K562 (cell line): ENCODE measurements at regions not wholly inside any gene's neighbourhood (a gene's known extent, or its start where the extent isn't known, plus 50 kb on each side); places are given as distances from the start of the nearest gene placed in this dataset.

Source experiments
- ATAC-seq: fragments of 200-7000 bp; cut with Tn5 transposase; 3 replicates; pipeline ENCODE4 v1.9.1; 2020; ENCODE audit warnings: moderate library complexity
- BruUV-seq: library from RNA; stranded (reverse); fragments of 400-500 nt; replicated peaks from 2 replicates; lab custom pipeline; 2021; lab: Mats Ljungman, UMichigan
- CTCF ChIA-PET: fragments of 300-600 bp; formaldehyde crosslinking; extraction: SDS; loops from one replicate; lab custom pipeline; 2021; ENCODE audit warnings: low intra/inter-chr PET ratio; lab: Yijun Ruan, JAX
- POLR2A ChIA-PET: fragments of 300-600, 350-650 bp; sonication (Branson Sonifier 250); formaldehyde crosslinking; extraction: SDS; loops from one replicate; lab custom pipeline; 2021; ENCODE audit warnings: antibody characterized with exemption, inconsistent platforms; lab: Yijun Ruan, JAX
- DNase-seq, 4 experiments: peaks; one replicate each; pipeline versions ENCODE4 v3.0.0 to v3.0.0-alpha.2; 2011 to 2018; ENCODE audit warnings: low spot score in 3 of 4, mixed read lengths in 3 of 4; ENCODE audit errors: extremely low read depth in 1 of 4
- FAIRE-seq: peaks from 2 replicates; lab custom pipeline; 2011; peaks lifted over from hg19 to GRCh38; lab: Jason Lieb, UNC
- H2AFZ ChIP-seq: 2 replicates; pipeline ENCODE4 v1.6.0; 2011; ENCODE audit warnings: low read depth, low read length, control low read depth, inconsistent platforms
- H3K27ac ChIP-seq: fragments of 200-600 bp; 3 replicates; pipeline ENCODE4 v1.8.0; 2011; ENCODE audit warnings: low read depth, mild to moderate bottlenecking, control low read depth, inconsistent platforms, low read length, moderate library complexity, mixed read lengths; ENCODE audit errors: extremely low read depth
- H3K27me3 ChIP-seq, 2 experiments: fragments of 300-600 bp in 1 of 2; 2 replicates in 1 of 2; 3 replicates in 1 of 2; pipeline versions ENCODE4 v1.6.0 to v1.8.0; 2011; ENCODE audit warnings: inconsistent platforms in 2 of 2, low read length in 2 of 2, mild to moderate bottlenecking in 1 of 2, mixed read lengths in 1 of 2, moderate library complexity in 1 of 2; ENCODE audit not compliant: control insufficient read depth in 2 of 2, insufficient read depth in 2 of 2
- H3K36me3 ChIP-seq: fragments of 300-600 bp; 3 replicates; pipeline ENCODE4 v1.8.0; 2011; ENCODE audit warnings: mild to moderate bottlenecking, low read length, inconsistent platforms; ENCODE audit not compliant: control insufficient read depth, insufficient read depth
- H3K4me1 ChIP-seq, 2 experiments: fragments of 200-600 bp in 1 of 2; replicated peaks in 1 of 2; 2 replicates in 1 of 2; 3 replicates in 1 of 2; pipeline versions ENCODE4 v1.5.1 to v1.8.0; 2011; ENCODE audit warnings: inconsistent platforms in 2 of 2, low read length in 2 of 2, mild to moderate bottlenecking in 1 of 2, mixed read lengths in 1 of 2, moderate library complexity in 1 of 2; ENCODE audit not compliant: control insufficient read depth in 2 of 2, insufficient read depth in 2 of 2
- H3K4me2 ChIP-seq: 2 replicates; pipeline ENCODE4 v1.6.1; 2011; ENCODE audit warnings: low read length, control low read depth, inconsistent platforms, mixed read lengths; ENCODE audit not compliant: insufficient read depth
- H3K4me3 ChIP-seq: fragments of 200-600 bp; sonication (generic), shearing (Covaris generic); 2 replicates; pipeline ENCODE4 v1.5.1; 2016; ENCODE audit warnings: control low read depth, inconsistent platforms
- H3K79me2 ChIP-seq: fragments of 200-600 bp; 3 replicates; pipeline ENCODE4 v1.8.0; 2011; ENCODE audit warnings: low read length, inconsistent platforms; ENCODE audit not compliant: control insufficient read depth, insufficient read depth
- H3K9ac ChIP-seq, 2 experiments: 2 replicates each; pipeline versions ENCODE4 v1.6.0 to v1.6.1; 2011; ENCODE audit warnings: low read depth in 2 of 2, low read length in 2 of 2, control low read depth in 1 of 2, inconsistent platforms in 1 of 2, mild to moderate bottlenecking in 1 of 2, mixed read lengths in 1 of 2; ENCODE audit not compliant: insufficient read depth in 1 of 2
- H3K9me1 ChIP-seq: one replicate; pipeline ENCODE4 v1.6.0; 2011; ENCODE audit warnings: inconsistent platforms, mild to moderate bottlenecking, low read length, moderate library complexity; ENCODE audit not compliant: control insufficient read depth, insufficient read depth
- H3K9me3 ChIP-seq: replicated peaks from 2 replicates; pipeline ENCODE4 v1.5.1; 2011; ENCODE audit warnings: low read depth, low read length, inconsistent platforms; ENCODE audit not compliant: control insufficient read depth, insufficient read depth
- H4K20me1 ChIP-seq: replicated peaks from 2 replicates; pipeline ENCODE4 v1.6.1; 2011; ENCODE audit warnings: low read length, inconsistent platforms, mixed read lengths; ENCODE audit not compliant: control insufficient read depth, insufficient read depth
- ARID4B ChIP-seq: sonication (generic); formaldehyde crosslinking; IDR thresholded peaks from 2 replicates; pipeline ENCODE4 v1.8.0; 2022; ENCODE audit warnings: mild to moderate bottlenecking, missing genetic modification reagents
- CAMTA2 ChIP-seq: fragments of 250-450 bp; sonication (Bioruptor Pico); conservative IDR thresholded peaks from 2 replicates; pipeline ENCODE4 v1.5.1; 2022
- CREB3L1 ChIP-seq: fragments of 450-650 bp; IDR thresholded peaks from 2 replicates; pipeline ENCODE4 v1.6.1; 2014; ENCODE audit warnings: low read depth, mild to moderate bottlenecking, moderate library complexity, borderline replicate concordance
- FOSL1 ChIP-seq: fragments of 200-800 bp; sonication (Bioruptor generic); conservative IDR thresholded peaks from 2 replicates; pipeline ENCODE4 v1.6.1; 2016; ENCODE audit warnings: missing genetic modification characterization, missing compliant biosample characterization
- NEUROD1 ChIP-seq: fragments of 150-350 bp; IDR thresholded peaks from 2 replicates; pipeline ENCODE4 v1.6.1; 2014; ENCODE audit warnings: borderline replicate concordance, low read length, low read depth; ENCODE audit not compliant: partially characterized antibody
- NFIC ChIP-seq: fragments of 450-650 bp; IDR thresholded peaks from 2 replicates; pipeline ENCODE4 v1.6.1; 2017; ENCODE audit warnings: mild to moderate bottlenecking, inconsistent platforms
- NFXL1 ChIP-seq: fragments of 450-650 bp; formaldehyde crosslinking; IDR thresholded peaks from 2 replicates; pipeline ENCODE4 v1.4.0; 2021; ENCODE audit warnings: mild to moderate bottlenecking
- TAF7 ChIP-seq: fragments of 450-650 bp; IDR thresholded peaks from 2 replicates; pipeline ENCODE4 v1.6.1; 2016; ENCODE audit warnings: missing genetic modification characterization, missing compliant biosample characterization
- U2AF1 ChIP-seq: fragments of 200-400 bp; formaldehyde crosslinking; optimal IDR thresholded peaks from 2 replicates; pipeline ENCODE3; 2017; ENCODE audit warnings: mild to moderate bottlenecking, low read depth, low read length, moderate library complexity
- ZNF76 ChIP-seq: fragments of 250-450 bp; sonication (Bioruptor Pico); IDR thresholded peaks from 2 replicates; pipeline ENCODE4 v1.4.0; 2020; ENCODE audit warnings: mild to moderate bottlenecking, moderate library complexity, borderline replicate concordance
- WGBS: fragments of 100-300 bp; shearing (Covaris generic); methylation state at CpG from one replicate; pipeline ENCODE4 v1.1.6; 2016; ENCODE audit warnings: low coverage, mixed read lengths; ENCODE audit not compliant: insufficient coverage; ENCODE audit errors: missing lambda C conversion rate; 5-methylcytosine and 5-hydroxymethylcytosine counted together
- in situ Hi-C: fragments of 300-500 bp; cut with MboI; formaldehyde crosslinking; loops from 4 replicates; pipeline ENCODE4 v1.15.0; 2018; ENCODE audit warnings: inconsistent platforms, mixed read lengths
- intact Hi-C: fragments of 100-400 bp; cut with micrococcal nuclease; formaldehyde crosslinking; loops from 2 replicates; pipeline ENCODE4 v1.14.2; 2022
- TF ChIP-seq, protein P1 (sequence below): fragments of 450-650 bp; IDR thresholded peaks from 2 replicates; pipeline ENCODE4 v1.6.1; 2017; ENCODE audit warnings: mild to moderate bottlenecking, moderate library complexity
- TF ChIP-seq, protein P2 (sequence below): fragments of 250-450 bp; sonication (Bioruptor Pico); IDR thresholded peaks from 2 replicates; pipeline ENCODE4 v1.5.0; 2020; ENCODE audit warnings: mild to moderate bottlenecking, borderline replicate concordance

DNA sequence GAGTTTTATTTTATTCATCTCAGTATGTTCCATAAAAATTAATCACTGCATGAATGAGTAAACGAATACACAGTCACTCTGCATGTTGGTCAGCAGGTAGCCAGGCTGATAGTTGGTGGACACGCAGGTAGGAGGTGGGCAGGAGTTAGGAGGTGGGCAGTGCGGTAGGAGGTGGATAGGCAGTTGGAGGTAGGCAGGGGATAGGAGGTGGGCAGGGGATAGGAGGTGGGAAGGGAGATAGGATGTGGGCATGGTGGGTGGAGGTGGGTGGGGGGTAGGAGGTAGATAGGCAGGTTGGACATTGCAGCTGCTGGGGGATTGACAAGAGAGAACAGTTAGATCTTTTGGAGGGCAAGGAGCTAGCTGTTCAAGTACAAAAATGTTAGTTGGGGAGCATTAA is 322.7 kb downstream of the PTPRU start:
- H4K20me1 ChIP-seq: no peaks in the 10 kb centered on the region
- no peak for ATAC-seq

More for the DNA sequence above, 322.7 kb downstream of the PTPRU start:
- in situ Hi-C loops (no loop called here), intact Hi-C loops (no loop called here)
- TF ChIP-seq ARID4B (CRISPR knock-in tag) (no peak), CAMTA2 (CRISPR knock-in tag) (no peak), ZNF76 (CRISPR knock-in tag) (no peak), TAF7 (tag) (no peak), CREB3L1 (no peak), NFIC (no peak), U2AF1 (no peak), NFXL1 (CRISPR knock-in tag) (no peak), FOSL1 (no peak), NEUROD1 (no peak)
- TF ChIP-seq, protein P1, sequence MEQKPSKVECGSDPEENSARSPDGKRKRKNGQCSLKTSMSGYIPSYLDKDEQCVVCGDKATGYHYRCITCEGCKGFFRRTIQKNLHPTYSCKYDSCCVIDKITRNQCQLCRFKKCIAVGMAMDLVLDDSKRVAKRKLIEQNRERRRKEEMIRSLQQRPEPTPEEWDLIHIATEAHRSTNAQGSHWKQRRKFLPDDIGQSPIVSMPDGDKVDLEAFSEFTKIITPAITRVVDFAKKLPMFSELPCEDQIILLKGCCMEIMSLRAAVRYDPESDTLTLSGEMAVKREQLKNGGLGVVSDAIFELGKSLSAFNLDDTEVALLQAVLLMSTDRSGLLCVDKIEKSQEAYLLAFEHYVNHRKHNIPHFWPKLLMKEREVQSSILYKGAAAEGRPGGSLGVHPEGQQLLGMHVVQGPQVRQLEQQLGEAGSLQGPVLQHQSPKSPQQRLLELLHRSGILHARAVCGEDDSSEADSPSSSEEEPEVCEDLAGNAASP: no peak
- TF ChIP-seq, protein P2, sequence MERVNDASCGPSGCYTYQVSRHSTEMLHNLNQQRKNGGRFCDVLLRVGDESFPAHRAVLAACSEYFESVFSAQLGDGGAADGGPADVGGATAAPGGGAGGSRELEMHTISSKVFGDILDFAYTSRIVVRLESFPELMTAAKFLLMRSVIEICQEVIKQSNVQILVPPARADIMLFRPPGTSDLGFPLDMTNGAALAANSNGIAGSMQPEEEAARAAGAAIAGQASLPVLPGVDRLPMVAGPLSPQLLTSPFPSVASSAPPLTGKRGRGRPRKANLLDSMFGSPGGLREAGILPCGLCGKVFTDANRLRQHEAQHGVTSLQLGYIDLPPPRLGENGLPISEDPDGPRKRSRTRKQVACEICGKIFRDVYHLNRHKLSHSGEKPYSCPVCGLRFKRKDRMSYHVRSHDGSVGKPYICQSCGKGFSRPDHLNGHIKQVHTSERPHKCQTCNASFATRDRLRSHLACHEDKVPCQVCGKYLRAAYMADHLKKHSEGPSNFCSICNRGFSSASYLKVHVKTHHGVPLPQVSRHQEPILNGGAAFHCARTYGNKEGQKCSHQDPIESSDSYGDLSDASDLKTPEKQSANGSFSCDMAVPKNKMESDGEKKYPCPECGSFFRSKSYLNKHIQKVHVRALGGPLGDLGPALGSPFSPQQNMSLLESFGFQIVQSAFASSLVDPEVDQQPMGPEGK (CRISPR knock-in tag): no peak
- H3K9me3 ChIP-seq: peaks cover 7% of the 10 kb centered on the region; the same call in 1 of the 2 replicates
- H3K4me1 ChIP-seq: no peaks in the 10 kb centered on the region
- no peaks in the 10 kb centered on the region; a peak in 1 of 5 replicates for H3K27me3 ChIP-seq
- H3K79me2 ChIP-seq: no peaks in the 10 kb centered on the region
- H3K9ac ChIP-seq: no peak overlapping the region
- BruUV-seq: no TSS peak
- no peak for DNase-seq
- 0% methylated on average over 3 of the region's 3 CpGs for WGBS
- ChIA-PET POLR2A (no interaction called here), CTCF (no interaction called here)
- H3K4me3 ChIP-seq: no peak overlapping the region
- H3K36me3 ChIP-seq: no peaks in the 10 kb centered on the region
- FAIRE-seq: no peak
- H3K4me2 ChIP-seq: no peak overlapping the region
- H3K27ac ChIP-seq: no peak overlapping the region
- no peak overlapping the region for H2AFZ ChIP-seq
- H3K9me1 ChIP-seq: no peaks in the 10 kb centered on the region
